Skin epidermis (tissue), 12 donors: ENCODE measurements at regions not wholly inside any gene's neighbourhood (a gene's known extent, or its start where the extent isn't known, plus 50 kb on each side); places are given as distances from the start of the nearest gene placed in this dataset.

ENCODE experiments used
- H3K27ac ChIP-seq, 21 experiments: fragments of 200-600 bp; sonication (generic) in 11 of 21; one replicate each; pipeline ENCODE4 v1.5.0; 2020; ENCODE audit warnings: mild to moderate bottlenecking in 3 of 21, inconsistent platforms in 2 of 21, moderate library complexity in 2 of 21
- H3K4me3 ChIP-seq, 7 experiments: fragments of 200-600 bp; sonication (generic) in 2 of 7; one replicate each; pipeline ENCODE4 v1.5.0; 2020; ENCODE audit warnings: inconsistent platforms in 2 of 7, mild to moderate bottlenecking in 2 of 7, moderate library complexity in 1 of 7

GRCh38 chr14:56491299-56492285 lies 88.0 kb upstream of the TMEM260 start:
- Histone ChIP-seq H3K4me3 (no peak overlapping the region), H3K27ac (no peak overlapping the region)

GRCh38 chr14:56494167-56494566 lies 85.4 kb upstream of the TMEM260 start:
- Histone ChIP-seq H3K4me3 (no peak overlapping the region), H3K27ac (no peak overlapping the region)

GRCh38 chr14:56498112-56498511 lies 81.5 kb upstream of the TMEM260 start:
- H3K27ac ChIP-seq, result no peak overlapping the region
- no peak overlapping the region for H3K4me3 ChIP-seq

- no peak overlapping the region for H3K4me3 ChIP-seq
- no peak overlapping the region for H3K27ac ChIP-seq
These were observed 77.6 kb upstream of the TMEM260 start for GRCh38 chr14:56501909-56502530.

GRCh38 chr14:56505361-56505760 lies 74.2 kb upstream of the TMEM260 start:
- no peak overlapping the region for H3K27ac ChIP-seq
- H3K4me3 ChIP-seq, result no peak overlapping the region

- Histone ChIP-seq H3K4me3 (no peak overlapping the region), H3K27ac (no peak overlapping the region)
These were observed 67.1 kb upstream of the TMEM260 start for GRCh38 chr14:56512521-56512920.

- H3K27ac ChIP-seq, result peak overlapping the region in 2 of 21 experiments; percentile 46 to 49
- no peak overlapping the region for H3K4me3 ChIP-seq
These were observed 64.8 kb upstream of the TMEM260 start for GRCh38 chr14:56514663-56515371.

- H3K27ac ChIP-seq, result no peak overlapping the region
- H3K4me3 ChIP-seq, result no peak overlapping the region
These were observed 63.9 kb upstream of the TMEM260 start for GRCh38 chr14:56515739-56516138.

- Histone ChIP-seq H3K27ac (no peak overlapping the region), H3K4me3 (no peak overlapping the region)
These were observed 57.2 kb upstream of the TMEM260 start for GRCh38 chr14:56522403-56522802.

- no peak overlapping the region for H3K4me3 ChIP-seq
- no peak overlapping the region for H3K27ac ChIP-seq
These were observed 54.5 kb upstream of the TMEM260 start for GRCh38 chr14:56524971-56525677.

GRCh38 chr14:56528927-56529326 lies 50.7 kb upstream of the TMEM260 start:
- no peak overlapping the region for H3K4me3 ChIP-seq
- no peak overlapping the region for H3K27ac ChIP-seq
